Tibial nerve (tissue), 3 donors: ENCODE measurements at regions not wholly inside any gene's neighbourhood (a gene's known extent, or its start where the extent isn't known, plus 50 kb on each side); places are given as distances from the start of the nearest gene placed in this dataset.

ENCODE experiments used
- POLR2A ChIP-seq, 2 donors: fragments of 450-650 bp; IDR thresholded peaks; one replicate each; pipeline ENCODE4 v1.6.1; 2017; ENCODE audit warnings: antibody characterized with exemption in 2 of 2, mild to moderate bottlenecking in 2 of 2, moderate library complexity in 2 of 2
- TF ChIP-seq, protein P1 (sequence below), 5 experiments: fragments of 200-600 bp in 3 of 5; fragments of 450-650 bp in 2 of 5; sonication (generic) in 3 of 5; IDR thresholded peaks; one replicate each; pipeline ENCODE4 v1.5.1; 2016 to 2019; ENCODE audit warnings: antibody characterized with exemption in 5 of 5, mild to moderate bottlenecking in 3 of 5, moderate library complexity in 2 of 5

DNA sequence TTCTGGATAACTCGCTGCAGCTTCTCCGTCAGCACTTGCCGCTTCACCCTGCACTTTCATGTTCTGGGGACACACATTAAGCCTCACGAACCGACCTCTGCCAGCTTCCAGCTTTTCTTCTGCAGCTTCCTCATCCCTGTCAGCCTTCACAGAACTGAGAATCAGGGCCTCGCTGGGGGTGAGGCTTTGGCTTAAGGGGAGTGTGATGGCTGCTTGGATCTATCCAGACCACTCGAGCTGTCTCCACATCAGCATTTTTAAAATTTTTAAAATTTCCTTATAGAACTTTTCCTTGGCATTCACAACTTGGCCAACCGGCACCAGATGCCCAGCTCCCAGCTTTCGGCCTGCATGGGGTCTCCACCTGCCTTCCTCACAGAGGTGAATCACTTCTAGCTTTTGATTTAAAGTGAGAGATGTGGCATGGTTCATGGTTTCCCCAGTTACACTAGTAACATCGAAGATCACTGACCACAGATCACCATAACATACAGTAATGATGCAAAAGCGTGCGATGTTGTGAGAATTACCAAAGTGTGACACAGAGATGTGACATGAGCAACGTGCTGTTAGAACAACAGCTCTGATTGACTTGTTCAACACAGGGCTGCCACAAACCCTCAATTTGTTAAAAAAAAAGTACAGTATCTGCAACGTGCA lies 139.1 kb upstream of the C14orf180 start:
- TF ChIP-seq, protein P1, sequence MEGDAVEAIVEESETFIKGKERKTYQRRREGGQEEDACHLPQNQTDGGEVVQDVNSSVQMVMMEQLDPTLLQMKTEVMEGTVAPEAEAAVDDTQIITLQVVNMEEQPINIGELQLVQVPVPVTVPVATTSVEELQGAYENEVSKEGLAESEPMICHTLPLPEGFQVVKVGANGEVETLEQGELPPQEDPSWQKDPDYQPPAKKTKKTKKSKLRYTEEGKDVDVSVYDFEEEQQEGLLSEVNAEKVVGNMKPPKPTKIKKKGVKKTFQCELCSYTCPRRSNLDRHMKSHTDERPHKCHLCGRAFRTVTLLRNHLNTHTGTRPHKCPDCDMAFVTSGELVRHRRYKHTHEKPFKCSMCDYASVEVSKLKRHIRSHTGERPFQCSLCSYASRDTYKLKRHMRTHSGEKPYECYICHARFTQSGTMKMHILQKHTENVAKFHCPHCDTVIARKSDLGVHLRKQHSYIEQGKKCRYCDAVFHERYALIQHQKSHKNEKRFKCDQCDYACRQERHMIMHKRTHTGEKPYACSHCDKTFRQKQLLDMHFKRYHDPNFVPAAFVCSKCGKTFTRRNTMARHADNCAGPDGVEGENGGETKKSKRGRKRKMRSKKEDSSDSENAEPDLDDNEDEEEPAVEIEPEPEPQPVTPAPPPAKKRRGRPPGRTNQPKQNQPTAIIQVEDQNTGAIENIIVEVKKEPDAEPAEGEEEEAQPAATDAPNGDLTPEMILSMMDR (IDR thresholded peaks at IDR 0.05), result no peak
- TF ChIP-seq POLR2A (IDR thresholded peaks at IDR 0.05), result no peak
